Activated CD4-positive, CD25-positive, alpha-beta regulatory T cell treated with anti-CD3 and anti-CD28 coated beads, Interleukin-2, amount 50 U/mL, for 16 hours (primary cell): ENCODE measurements at regions not wholly inside any gene's neighbourhood (a gene's known extent, or its start where the extent isn't known, plus 50 kb on each side); places are given as distances from the start of the nearest gene placed in this dataset.

Experiments used
- DNase-seq: peaks from one replicate; pipeline ENCODE4 v3.0.0-alpha.2; 2020; ENCODE audit warnings: low read depth, low spot score

- no peak for DNase-seq
These were observed 202.6 kb downstream of the PPP1R3A start for GRCh38 chr7:113715981-113716856.

GRCh38 chr7:113715262-113715661, 203.5 kb downstream of the PPP1R3A start:
- DNase-seq: no peak

GRCh38 chr7:113710310-113711096, 208.3 kb downstream of the PPP1R3A start:
- DNase-seq: no peak

GRCh38 chr7:113705439-113705838, 213.4 kb downstream of the PPP1R3A start:
- DNase-seq: no peak

GRCh38 chr7:113698556-113699220, 220.1 kb downstream of the PPP1R3A start:
- DNase-seq: no peak

- no peak for DNase-seq
These were observed 224.7 kb downstream of the PPP1R3A start for GRCh38 chr7:113694149-113694548.

GRCh38 chr7:113684165-113684564, 234.6 kb downstream of the PPP1R3A start:
- DNase-seq: no peak

- no peak for DNase-seq
These were observed 241.0 kb downstream of the PPP1R3A start for GRCh38 chr7:113677811-113678210.

- no peak for DNase-seq
These were observed 253.9 kb downstream of the PPP1R3A start for GRCh38 chr7:113664867-113665266.

GRCh38 chr7:113659416-113659815, 259.4 kb downstream of the PPP1R3A start:
- no peak for DNase-seq

- DNase-seq: no peak
These were observed 261.2 kb downstream of the PPP1R3A start for GRCh38 chr7:113657603-113658002.

GRCh38 chr7:113652501-113652900, 266.3 kb downstream of the PPP1R3A start:
- no peak for DNase-seq

- no peak for DNase-seq
These were observed 269.3 kb downstream of the PPP1R3A start for GRCh38 chr7:113649556-113649955.

GRCh38 chr7:113639221-113639620, 279.6 kb downstream of the PPP1R3A start:
- DNase-seq: no peak

GRCh38 chr7:113636727-113637421, 281.9 kb downstream of the PPP1R3A start:
- DNase-seq: no peak

- DNase-seq: no peak
These were observed 283.3 kb downstream of the PPP1R3A start for GRCh38 chr7:113635492-113635891.

GRCh38 chr7:113633073-113633472, 285.7 kb downstream of the PPP1R3A start:
- no peak for DNase-seq

- DNase-seq: no peak
These were observed 289.6 kb downstream of the PPP1R3A start for GRCh38 chr7:113628948-113629847.

- DNase-seq: no peak
These were observed 293.2 kb downstream of the PPP1R3A start for GRCh38 chr7:113625494-113626102.

GRCh38 chr7:113622796-113623195, 296.0 kb downstream of the PPP1R3A start:
- DNase-seq: no peak
